Bone marrow (tissue), 2 donors: ENCODE measurements at regions not wholly inside any gene's neighbourhood (a gene's known extent, or its start where the extent isn't known, plus 50 kb on each side); places are given as distances from the start of the nearest gene placed in this dataset.

ENCODE experiments used
- DNase-seq, 2 donors: peaks; one replicate each; lab custom pipeline; 2025; lab: John Stamatoyannopoulos, UW

GRCh38 chr5:21694567-21694966 lies 1158.6 kb downstream of the CDH12 start:
- no peak for DNase-seq

DNA sequence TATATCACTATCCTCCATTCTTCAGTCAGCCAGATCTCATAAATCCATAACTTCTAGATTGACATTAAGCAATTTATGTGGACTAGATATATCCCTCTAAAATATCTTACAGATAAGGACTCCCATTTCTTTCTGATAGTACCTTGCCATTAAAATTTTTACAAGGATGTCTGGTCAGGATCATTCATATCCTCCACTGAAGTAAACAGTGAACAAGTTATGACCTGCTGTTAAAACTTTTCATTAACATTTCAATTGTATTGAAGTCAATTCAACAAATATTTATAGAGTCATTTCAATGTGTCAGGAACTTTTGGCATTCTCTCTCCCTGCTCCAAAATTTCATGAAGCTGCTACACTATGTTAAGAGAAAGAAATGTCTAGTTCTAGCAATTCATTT lies 1159.6 kb downstream of the CDH12 start:
- no peak for DNase-seq

GRCh38 chr5:21689587-21689986 lies 1163.6 kb downstream of the CDH12 start:
- no peak for DNase-seq

GRCh38 chr5:21688655-21689054 lies 1164.5 kb downstream of the CDH12 start:
- DNase-seq: no peak

- no peak for DNase-seq
These were observed 1165.5 kb downstream of the CDH12 start for GRCh38 chr5:21687621-21688020.

DNA sequence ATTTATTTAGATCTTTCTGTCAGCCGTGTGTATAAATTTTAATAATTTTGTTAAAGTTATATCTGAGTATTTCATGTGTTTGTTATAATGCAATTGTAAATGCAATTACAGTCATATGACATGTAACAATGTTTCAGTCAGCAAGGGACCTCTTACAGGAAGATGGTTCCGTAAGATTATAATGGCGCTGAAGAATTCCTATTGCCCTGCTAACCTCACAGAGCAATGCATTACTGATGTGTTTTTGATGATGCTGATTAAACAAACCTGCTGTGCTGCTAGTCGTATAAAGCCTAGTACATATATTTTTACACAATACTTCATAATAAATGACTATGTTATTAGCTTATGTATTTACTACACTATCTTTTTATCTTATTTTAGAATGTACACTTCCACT lies 1166.4 kb downstream of the CDH12 start:
- DNase-seq: no peak

GRCh38 chr5:21685522-21685921 lies 1167.6 kb downstream of the CDH12 start:
- no peak for DNase-seq

DNA sequence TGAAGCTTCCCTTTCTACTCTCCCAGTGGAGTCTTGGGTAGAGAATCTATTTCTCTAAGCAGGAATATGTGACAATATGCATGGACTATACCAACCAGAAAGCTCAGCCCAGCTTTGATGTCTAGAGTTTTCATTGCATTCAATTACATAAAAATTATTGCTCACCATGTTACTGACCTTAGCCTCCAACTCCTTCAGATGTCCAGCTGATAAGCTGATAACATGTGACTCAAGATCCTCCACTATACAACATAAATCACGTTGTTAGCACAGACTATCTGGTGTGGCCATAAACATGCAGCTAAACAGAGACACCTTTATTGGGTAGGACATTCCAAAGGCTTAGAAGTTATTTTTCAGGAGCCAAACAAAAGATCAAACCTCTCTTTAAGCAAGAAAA lies 1168.2 kb downstream of the CDH12 start:
- no peak for DNase-seq

GRCh38 chr5:21681911-21682310 lies 1171.2 kb downstream of the CDH12 start:
- DNase-seq: no peak

GRCh38 chr5:21680641-21681040 lies 1172.5 kb downstream of the CDH12 start:
- no peak for DNase-seq

- no peak for DNase-seq
These were observed 1172.9 kb downstream of the CDH12 start for GRCh38 chr5:21680196-21680595.

DNA sequence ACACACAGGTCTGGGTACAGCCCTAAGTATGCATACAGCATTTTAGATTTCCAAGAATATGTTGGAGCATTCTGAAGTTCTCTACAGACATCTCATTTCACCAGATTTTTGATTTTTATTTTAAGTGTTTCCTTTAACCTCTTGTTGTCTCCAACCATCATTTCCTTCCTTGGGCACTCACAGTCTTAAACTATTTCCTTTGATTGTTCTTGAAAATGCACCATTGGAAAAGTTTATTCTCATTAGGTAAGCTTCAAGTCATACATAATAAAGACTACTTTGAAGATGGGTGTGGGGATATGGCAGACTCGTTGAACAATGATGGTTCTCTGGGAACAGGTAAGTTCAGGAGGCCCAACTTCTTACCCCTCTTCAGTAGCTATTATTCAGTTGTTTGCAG lies 1174.6 kb downstream of the CDH12 start:
- DNase-seq: no peak

DNA sequence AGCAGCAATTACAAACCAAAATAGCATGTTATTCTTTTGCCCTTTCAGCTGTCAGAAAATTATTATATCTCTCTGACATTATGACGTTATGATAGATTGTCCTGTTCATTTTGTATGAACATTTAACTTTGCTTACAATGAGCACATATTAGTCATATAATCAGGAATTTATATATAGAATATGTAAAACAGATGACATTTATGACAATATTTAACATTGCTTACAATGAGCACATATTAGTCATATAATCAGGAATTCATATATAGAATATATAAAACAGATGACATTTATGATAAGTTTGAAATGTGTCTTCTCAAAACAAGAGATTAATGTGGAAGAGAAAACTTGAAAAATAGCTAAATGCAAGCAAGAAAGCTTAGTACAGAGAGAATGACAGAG lies 1180.2 kb downstream of the CDH12 start:
- DNase-seq: no peak

- DNase-seq: no peak
These were observed 1180.8 kb downstream of the CDH12 start for GRCh38 chr5:21672360-21672759.

- no peak for DNase-seq
These were observed 1187.6 kb downstream of the CDH12 start for GRCh38 chr5:21665524-21665923.

DNA sequence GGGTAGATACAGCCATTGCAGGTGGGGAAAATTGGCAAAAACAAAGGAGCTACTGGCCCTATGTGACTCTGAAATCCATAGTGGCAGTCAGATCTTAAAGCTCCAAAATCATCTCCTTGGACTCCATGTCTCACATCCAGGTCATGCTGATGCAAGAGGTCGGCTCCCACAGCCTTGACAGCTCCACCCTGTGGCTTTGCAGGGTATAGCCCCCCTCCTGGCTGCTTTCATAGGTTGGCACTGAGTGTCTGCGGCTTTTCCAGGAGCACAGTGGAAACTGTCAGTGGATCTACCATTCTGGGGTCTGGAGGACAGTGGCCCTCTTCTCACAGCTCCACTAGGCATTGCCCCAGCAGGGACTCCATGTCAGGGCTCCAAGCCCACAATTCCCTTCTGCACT lies 1190.1 kb downstream of the CDH12 start:
- DNase-seq: no peak

- DNase-seq: no peak
These were observed 1192.0 kb downstream of the CDH12 start for GRCh38 chr5:21661184-21661583.

DNA sequence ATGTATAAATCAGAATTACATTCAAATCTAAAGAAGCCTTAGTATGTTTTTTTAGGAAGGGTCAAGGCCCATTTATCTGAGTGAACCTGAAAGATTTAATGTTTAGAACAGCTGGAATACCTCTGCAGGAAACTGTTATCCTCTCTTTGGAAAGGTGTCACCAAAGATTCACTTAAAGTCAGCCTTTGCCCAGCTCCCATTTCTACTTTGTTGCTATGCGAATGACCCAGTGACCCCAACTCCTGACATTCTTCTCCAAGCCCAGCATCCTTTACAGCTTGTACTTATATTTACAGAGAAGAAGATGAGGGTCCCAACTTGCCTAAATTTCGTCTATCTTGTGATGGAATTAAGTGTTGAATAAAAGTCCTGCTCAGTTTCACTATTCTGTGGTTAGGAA lies 1198.6 kb downstream of the CDH12 start:
- DNase-seq: no peak

DNA sequence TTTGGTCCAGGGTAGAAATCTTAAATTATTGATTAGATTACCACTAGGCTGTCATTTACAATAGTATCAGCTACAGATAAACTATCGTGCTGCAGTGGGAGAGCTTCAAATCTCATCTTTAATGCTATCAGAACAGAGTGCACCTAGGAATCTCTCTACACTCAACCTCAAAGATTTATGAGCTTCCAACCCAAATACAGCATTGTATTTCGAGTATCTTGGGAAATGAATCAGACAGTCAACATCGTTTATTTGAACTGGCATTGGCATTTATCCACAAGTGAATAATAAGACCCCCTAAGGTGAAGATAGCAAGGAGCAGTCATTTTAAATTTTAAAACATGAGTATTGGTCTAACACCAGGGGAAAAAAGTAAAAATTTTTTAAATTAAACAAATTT lies 1203.2 kb downstream of the CDH12 start:
- DNase-seq: no peak

- DNase-seq: no peak
These were observed 1206.7 kb downstream of the CDH12 start for GRCh38 chr5:21646469-21646868.

DNA sequence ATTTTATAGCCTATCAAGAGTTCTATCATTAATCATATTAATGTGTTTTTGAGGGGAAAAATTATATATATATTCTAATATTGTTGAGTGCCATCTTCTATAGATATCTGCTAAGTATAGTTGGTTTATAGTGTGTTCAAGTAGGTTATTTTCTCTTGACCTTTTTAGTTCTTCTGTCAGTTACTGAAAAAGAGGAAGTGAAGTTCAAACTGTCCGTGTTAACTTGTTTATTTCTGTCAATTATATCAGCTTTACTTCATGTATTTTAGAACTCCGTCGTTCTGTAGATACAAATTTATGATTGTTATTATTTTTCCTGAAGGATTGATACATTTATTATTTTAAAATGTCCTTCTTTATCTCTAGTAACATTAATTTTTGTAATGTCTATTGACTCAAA lies 1209.1 kb downstream of the CDH12 start:
- DNase-seq: no peak

DNA sequence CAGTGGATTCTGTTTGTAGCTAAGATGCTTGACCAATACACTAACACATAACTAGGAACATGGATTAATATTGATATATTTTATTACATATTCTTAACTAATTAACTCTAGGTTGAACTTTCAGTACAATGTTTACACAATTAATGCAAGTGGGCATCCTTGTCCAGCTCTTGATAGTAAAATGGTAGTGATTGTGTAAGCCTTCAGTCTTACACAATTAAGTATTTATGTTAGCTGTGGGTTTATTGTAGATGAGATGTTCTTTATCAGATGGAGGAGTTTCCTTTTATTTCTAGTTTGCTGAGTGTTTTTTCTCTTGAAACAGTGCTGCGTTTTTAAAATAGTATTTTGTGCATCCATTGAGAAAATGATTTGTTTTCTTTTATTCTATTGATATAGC lies 1210.8 kb downstream of the CDH12 start:
- no peak for DNase-seq

DNA sequence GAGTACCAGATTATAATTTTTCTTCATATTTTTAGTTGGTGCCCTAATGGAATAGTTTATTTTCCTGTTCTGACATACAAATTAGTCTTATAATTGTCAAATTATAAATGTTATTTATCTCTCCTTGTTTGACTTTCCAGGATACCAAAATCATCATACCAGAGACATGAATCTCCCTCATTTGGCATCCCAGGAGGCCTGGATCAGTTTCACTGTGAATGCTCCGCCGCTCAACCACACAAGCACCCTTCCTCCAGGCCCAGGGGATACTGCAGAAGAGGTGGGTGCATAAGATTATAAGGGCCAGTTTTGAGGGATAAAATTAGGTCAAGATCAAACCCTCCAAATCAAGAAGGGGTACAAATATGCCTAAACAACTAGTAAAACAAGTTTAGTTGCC lies 1229.3 kb downstream of the CDH12 start:
- DNase-seq: no peak

DNA sequence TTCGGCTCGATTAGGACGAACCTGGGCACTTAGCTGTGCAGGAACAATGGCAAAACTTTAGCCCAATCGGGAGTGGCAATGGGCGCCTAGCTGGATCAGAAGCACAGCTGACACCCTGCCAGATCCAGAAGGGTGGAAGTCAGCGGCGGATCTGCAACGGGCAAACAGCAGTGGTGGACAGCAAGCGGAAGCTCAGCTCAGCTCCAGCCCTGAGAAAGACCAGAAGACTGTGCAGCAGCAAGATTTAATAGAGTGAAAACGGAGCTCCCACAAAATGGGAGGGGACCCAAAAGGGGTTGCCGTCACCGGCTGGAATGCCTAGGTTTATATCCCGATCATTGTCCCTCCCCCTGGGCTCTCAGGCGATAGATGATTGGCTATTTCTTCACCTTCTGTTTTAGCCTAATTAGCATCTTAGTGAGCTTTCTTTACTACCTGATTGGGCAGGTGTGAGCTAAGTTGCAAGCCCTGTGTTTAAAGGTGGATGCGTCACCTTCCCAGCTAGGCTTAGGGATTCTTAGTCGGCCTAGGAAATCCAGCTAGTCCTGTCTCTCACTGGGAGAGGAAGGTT lies 1237.9 kb downstream of the CDH12 start:
- no peak for DNase-seq

- DNase-seq: no peak
These were observed 1239.1 kb downstream of the CDH12 start for GRCh38 chr5:21613971-21614488.
